ENCODE measurements at regions not wholly inside any gene's neighbourhood (a gene's known extent, or its start where the extent isn't known, plus 50 kb on each side); places are given as distances from the start of the nearest gene placed in this dataset.
"Not testable (repeated sequence)": the region's sequence is repeated elsewhere in the genome, so short reads cannot be mapped to it uniquely, and the experiment has no call there.

- not testable (repeated sequence) for H3K4me3 ChIP-seq, H3K9me3 ChIP-seq, H3K27me3 ChIP-seq, DNase-seq, H3K36me3 ChIP-seq
Observed at GRCh38 chr9:91512235-91512634, 88.6 kb upstream of the NFIL3 start.

- Histone ChIP-seq H3K4me3 (no peak overlapping the region), H3K36me3 (no peaks in the 10 kb centered on the region), H3K27me3 (no peaks in the 10 kb centered on the region), H3K9me3 (no peaks in the 10 kb centered on the region)
- no peak for DNase-seq
Observed at GRCh38 chr9:91503673-91504081, 80.0 kb upstream of the NFIL3 start.

GRCh38 chr9:91502913-91503672 lies 79.5 kb upstream of the NFIL3 start:
- Histone ChIP-seq H3K9me3 (no peaks in the 10 kb centered on the region), H3K4me3 (no peak overlapping the region), H3K27me3 (no peaks in the 10 kb centered on the region), H3K36me3 (no peaks in the 10 kb centered on the region)
- DNase-seq: no peak

GRCh38 chr9:91502475-91502874 lies 78.8 kb upstream of the NFIL3 start:
- no peaks in the 10 kb centered on the region for H3K9me3 ChIP-seq
- no peak overlapping the region for H3K4me3 ChIP-seq
- no peak for DNase-seq
- no peaks in the 10 kb centered on the region for H3K27me3 ChIP-seq
- H3K36me3 ChIP-seq: no peaks in the 10 kb centered on the region

- no peaks in the 10 kb centered on the region for H3K36me3 ChIP-seq
- no peaks in the 10 kb centered on the region for H3K27me3 ChIP-seq
- no peaks in the 10 kb centered on the region for H3K9me3 ChIP-seq
- H3K4me3 ChIP-seq: no peak overlapping the region
- peak; percentile 77 for DNase-seq
Observed at GRCh38 chr9:91500509-91501014, 76.9 kb upstream of the NFIL3 start.

GRCh38 chr9:91496351-91496750 lies 72.7 kb upstream of the NFIL3 start:
- DNase-seq: no peak
- Histone ChIP-seq H3K4me3 (no peak overlapping the region), H3K27me3 (no peaks in the 10 kb centered on the region), H3K9me3 (no peaks in the 10 kb centered on the region), H3K36me3 (no peaks in the 10 kb centered on the region)

GRCh38 chr9:91495450-91495849 lies 71.8 kb upstream of the NFIL3 start:
- H3K4me3 ChIP-seq: no peak overlapping the region

GRCh38 chr9:91494751-91495150 lies 71.1 kb upstream of the NFIL3 start:
- Histone ChIP-seq H3K4me3 (no peak overlapping the region), H3K27me3 (no peaks in the 10 kb centered on the region), H3K36me3 (no peaks in the 10 kb centered on the region), H3K9me3 (no peaks in the 10 kb centered on the region)
- no peak for DNase-seq

More at GRCh38 chr9:91495450-91495849, 71.8 kb upstream of the NFIL3 start:
- DNase-seq: peak; percentile 42
- no peaks in the 10 kb centered on the region for H3K36me3 ChIP-seq
- no peaks in the 10 kb centered on the region for H3K9me3 ChIP-seq
- H3K27me3 ChIP-seq: no peaks in the 10 kb centered on the region

GRCh38 chr9:91492237-91492636 lies 68.6 kb upstream of the NFIL3 start:
- Histone ChIP-seq H3K36me3 (no peaks in the 10 kb centered on the region), H3K4me3 (no peak overlapping the region), H3K9me3 (no peaks in the 10 kb centered on the region), H3K27me3 (no peaks in the 10 kb centered on the region)
- no peak for DNase-seq

GRCh38 chr9:91491624-91492023 lies 68.0 kb upstream of the NFIL3 start:
- H3K27me3 ChIP-seq: no peaks in the 10 kb centered on the region
- no peak for DNase-seq
- H3K9me3 ChIP-seq: no peaks in the 10 kb centered on the region
- H3K36me3 ChIP-seq: no peaks in the 10 kb centered on the region
- no peak overlapping the region for H3K4me3 ChIP-seq

GRCh38 chr9:91489361-91489899 lies 65.8 kb upstream of the NFIL3 start:
- H3K36me3 ChIP-seq: no peaks in the 10 kb centered on the region
- no peaks in the 10 kb centered on the region for H3K27me3 ChIP-seq
- no peak overlapping the region for H3K4me3 ChIP-seq
- no peaks in the 10 kb centered on the region for H3K9me3 ChIP-seq
- peak; percentile 39 for DNase-seq

GRCh38 chr9:91488341-91488740 lies 64.7 kb upstream of the NFIL3 start:
- no peak overlapping the region for H3K4me3 ChIP-seq
- DNase-seq: no peak
- H3K27me3 ChIP-seq: no peaks in the 10 kb centered on the region
- H3K9me3 ChIP-seq: no peaks in the 10 kb centered on the region
- no peaks in the 10 kb centered on the region for H3K36me3 ChIP-seq

- Histone ChIP-seq H3K4me3 (no peak overlapping the region), H3K9me3 (no peaks in the 10 kb centered on the region), H3K36me3 (no peaks in the 10 kb centered on the region), H3K27me3 (no peaks in the 10 kb centered on the region)
- DNase-seq: no peak
Observed at GRCh38 chr9:91486699-91487497, 63.3 kb upstream of the NFIL3 start.

GRCh38 chr9:91485006-91485405 lies 61.4 kb upstream of the NFIL3 start:
- no peaks in the 10 kb centered on the region for H3K27me3 ChIP-seq
- no peaks in the 10 kb centered on the region for H3K9me3 ChIP-seq
- no peaks in the 10 kb centered on the region for H3K36me3 ChIP-seq
- no peak overlapping the region for H3K4me3 ChIP-seq
- no peak for DNase-seq

- H3K4me3 ChIP-seq: no peak overlapping the region
- no peak for DNase-seq
- H3K36me3 ChIP-seq: no peaks in the 10 kb centered on the region
- H3K27me3 ChIP-seq: no peaks in the 10 kb centered on the region
- H3K9me3 ChIP-seq: no peaks in the 10 kb centered on the region
Observed at GRCh38 chr9:91483835-91484234, 60.2 kb upstream of the NFIL3 start.

GRCh38 chr9:91483189-91483691 lies 59.6 kb upstream of the NFIL3 start:
- Histone ChIP-seq H3K4me3 (no peak overlapping the region), H3K27me3 (no peaks in the 10 kb centered on the region), H3K36me3 (no peaks in the 10 kb centered on the region), H3K9me3 (no peaks in the 10 kb centered on the region)
- no peak for DNase-seq

GRCh38 chr9:91481972-91482371 lies 58.3 kb upstream of the NFIL3 start:
- DNase-seq: no peak
- Histone ChIP-seq H3K36me3 (no peaks in the 10 kb centered on the region), H3K9me3 (no peaks in the 10 kb centered on the region), H3K27me3 (no peaks in the 10 kb centered on the region), H3K4me3 (no peak overlapping the region)
